NCI-H345 treated with DMSO at 0.1 percent for 48 hours (cell line): ENCODE measurements at regions not wholly inside any gene's neighbourhood (a gene's known extent, or its start where the extent isn't known, plus 50 kb on each side); places are given as distances from the start of the nearest gene placed in this dataset.

Source experiments
- DNase-seq: peaks from one replicate; lab custom pipeline; 2025; ENCODE audit not compliant: unreplicated experiment; lab: John Stamatoyannopoulos, UW

GRCh38 chr10:90644165-90644564 lies 213.7 kb downstream of the HTR7 start:
- DNase-seq: no peak

DNA sequence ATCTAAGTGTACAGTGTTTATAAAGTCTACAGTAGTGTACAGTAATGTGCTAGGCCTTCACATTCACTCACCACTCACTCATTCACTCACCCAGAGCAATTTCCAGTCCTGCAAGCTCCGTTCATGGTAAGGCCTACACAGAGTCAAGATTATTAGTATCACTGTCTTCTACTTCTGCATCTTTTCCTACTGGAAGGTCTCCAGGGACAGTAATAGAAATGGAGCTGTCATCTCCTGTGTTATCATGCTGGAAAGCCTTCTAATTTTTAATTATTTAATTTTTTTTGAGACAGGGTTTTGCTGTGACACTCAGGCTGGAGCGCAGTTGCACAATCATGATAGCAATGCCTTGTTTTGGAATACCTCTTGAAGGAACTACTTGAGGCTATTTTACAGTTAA lies 207.0 kb downstream of the HTR7 start:
- no peak for DNase-seq

- no peak for DNase-seq
Measured at GRCh38 chr10:90652519-90652918, 205.3 kb downstream of the HTR7 start.

DNA sequence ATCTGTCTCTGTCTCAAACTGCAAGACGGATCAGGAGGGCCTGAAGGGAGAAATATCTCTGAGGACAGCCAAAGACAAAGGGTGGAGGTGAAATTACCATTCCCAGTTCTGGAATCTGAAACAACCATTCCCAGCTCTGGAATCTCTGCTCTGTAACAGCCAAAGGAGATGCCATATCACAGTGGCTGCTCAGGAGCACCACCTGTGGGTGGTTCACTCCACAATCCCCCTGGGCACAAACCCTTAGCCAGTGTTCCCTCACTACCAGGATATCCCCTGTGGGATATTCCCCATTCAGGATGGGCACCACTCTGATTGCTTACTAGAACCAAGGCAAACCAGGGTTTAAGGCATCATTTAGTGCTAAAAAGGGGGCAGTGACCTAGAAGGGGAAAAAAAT lies 199.0 kb downstream of the HTR7 start:
- no peak for DNase-seq

DNA sequence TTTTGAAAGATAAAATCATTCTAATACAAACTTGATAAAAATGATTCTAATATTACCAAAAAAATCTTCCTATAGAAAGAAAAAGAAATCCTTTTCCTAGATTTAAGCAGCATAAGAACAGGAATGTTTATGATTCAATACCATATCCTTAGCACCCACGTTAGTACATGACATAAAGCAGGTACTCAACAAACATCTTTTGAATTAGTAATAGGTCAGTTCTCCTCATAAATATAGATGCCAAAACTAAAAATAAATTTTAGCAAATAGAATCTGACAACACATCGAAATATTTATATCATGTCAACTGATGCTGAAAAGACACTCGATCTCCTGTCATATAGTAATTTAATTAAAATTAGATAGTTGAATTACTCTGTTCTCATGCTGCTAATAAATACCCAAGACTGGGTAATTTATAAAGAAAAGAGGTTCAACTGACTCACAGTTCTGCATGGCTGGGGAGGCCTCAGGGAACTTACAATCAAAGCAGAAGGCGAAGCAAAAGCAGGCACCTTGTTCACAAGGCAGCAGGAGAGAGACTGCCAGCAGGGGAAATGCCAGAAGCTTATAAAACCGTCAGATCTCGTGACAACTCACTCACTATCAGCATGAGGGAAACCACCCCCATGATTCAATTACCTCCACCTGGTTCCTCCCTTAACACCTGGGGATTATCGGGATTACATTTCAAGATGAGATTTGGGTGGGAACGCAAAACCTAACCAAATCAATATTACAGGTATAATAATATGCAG lies 191.8 kb downstream of the HTR7 start:
- no peak for DNase-seq

- no peak for DNase-seq
Measured at GRCh38 chr10:90674461-90674860, 183.4 kb downstream of the HTR7 start.

- DNase-seq: no peak
Measured at GRCh38 chr10:90674928-90675327, 182.9 kb downstream of the HTR7 start.

DNA sequence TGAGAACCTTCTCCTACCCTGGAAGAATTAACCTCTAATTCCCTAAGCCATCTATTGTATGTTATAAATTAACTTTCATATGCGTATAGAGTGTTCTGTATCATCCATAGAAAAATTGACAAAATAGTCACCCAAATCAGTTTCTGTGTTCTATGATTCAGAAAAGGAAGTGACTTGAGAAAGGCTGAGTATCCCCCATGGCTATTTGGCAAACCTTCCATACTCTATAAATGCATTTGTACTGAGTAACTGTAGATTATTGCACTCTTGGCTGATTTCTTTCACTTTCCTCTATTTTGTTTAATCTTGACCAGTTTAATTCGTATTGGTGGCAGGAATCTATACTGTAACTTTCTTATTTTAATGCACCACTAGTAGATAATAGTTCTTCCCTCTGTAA lies 182.2 kb downstream of the HTR7 start:
- DNase-seq: no peak
